GM23248 (cell line): ENCODE measurements at regions not wholly inside any gene's neighbourhood (a gene's known extent, or its start where the extent isn't known, plus 50 kb on each side); places are given as distances from the start of the nearest gene placed in this dataset.

ENCODE experiments used
- EZH2 ChIP-seq: fragments of 200-600 bp; sonication (generic); IDR thresholded peaks from 2 replicates; pipeline ENCODE4 v1.6.1; 2018; ENCODE audit warnings: antibody characterized with exemption, mild to moderate bottlenecking; ENCODE audit not compliant: insufficient read depth, poor library complexity, severe bottlenecking
- EZH2phosphoT487 ChIP-seq: fragments of 200-600 bp; sonication (generic); IDR thresholded peaks from 2 replicates; pipeline ENCODE4 v1.6.1; 2018; ENCODE audit warnings: antibody characterized with exemption, moderate library complexity, mild to moderate bottlenecking, low read depth; ENCODE audit not compliant: insufficient read depth

DNA sequence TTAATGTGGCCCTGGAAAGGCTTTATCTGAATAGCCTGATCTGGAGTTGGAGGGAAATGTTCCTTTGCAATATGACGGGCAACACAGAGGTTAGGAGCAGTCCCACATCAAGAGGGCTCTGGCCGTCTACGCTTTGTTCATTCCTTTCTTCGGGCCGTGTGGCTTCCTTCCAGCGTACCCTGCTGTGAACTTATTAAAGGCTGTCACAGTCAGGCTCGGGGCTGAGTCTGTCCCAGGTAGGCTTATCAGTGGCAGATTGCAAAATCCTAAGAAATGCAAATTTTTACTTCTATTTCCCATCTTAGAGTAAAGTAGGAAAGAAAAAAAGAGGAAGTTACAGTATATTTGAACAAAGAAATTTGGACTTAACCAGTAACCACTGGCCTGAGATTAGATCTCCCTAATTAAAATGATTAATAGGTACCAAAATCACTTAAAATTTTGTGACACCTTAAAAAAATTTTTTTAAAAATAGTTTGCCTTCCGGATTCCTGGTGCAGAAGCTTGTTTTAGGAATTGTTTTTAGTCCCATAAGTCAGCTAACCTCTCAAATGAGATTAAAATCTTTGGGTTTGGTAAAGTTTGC, 453.1 kb upstream of the MKI67 start:
- TF ChIP-seq EZH2phosphoT487 (no peak), EZH2 (no peak)
